ENCODE measurements at regions not wholly inside any gene's neighbourhood (a gene's known extent, or its start where the extent isn't known, plus 50 kb on each side); places are given as distances from the start of the nearest gene placed in this dataset.

DNA sequence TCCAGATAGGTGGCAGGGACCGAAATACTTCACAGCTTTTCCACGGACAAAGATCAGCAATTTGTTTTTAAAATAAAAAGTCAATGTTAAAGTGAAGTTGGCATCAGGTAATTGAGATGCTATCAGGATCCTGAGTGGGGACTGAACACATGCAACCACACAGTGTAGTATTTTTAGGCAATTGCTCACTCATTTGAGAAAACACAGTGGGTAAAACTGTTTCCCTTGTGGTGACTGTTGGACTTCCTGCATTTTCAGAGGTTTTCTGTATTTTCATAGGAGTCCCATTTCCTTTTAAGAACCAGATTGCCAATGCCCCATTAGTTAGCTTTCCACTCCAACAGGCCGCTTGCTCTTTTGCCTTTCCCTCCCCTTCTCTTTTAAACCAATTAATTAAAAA lies 159.5 kb upstream of the ZNF32 start:
- TF ChIP-seq, protein P1, sequence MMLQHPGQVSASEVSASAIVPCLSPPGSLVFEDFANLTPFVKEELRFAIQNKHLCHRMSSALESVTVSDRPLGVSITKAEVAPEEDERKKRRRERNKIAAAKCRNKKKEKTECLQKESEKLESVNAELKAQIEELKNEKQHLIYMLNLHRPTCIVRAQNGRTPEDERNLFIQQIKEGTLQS (IDR thresholded peaks at IDR 0.05; ENCODE audit: insufficient read depth, low read depth, low read length) = no peak
- TF ChIP-seq, protein P2, sequence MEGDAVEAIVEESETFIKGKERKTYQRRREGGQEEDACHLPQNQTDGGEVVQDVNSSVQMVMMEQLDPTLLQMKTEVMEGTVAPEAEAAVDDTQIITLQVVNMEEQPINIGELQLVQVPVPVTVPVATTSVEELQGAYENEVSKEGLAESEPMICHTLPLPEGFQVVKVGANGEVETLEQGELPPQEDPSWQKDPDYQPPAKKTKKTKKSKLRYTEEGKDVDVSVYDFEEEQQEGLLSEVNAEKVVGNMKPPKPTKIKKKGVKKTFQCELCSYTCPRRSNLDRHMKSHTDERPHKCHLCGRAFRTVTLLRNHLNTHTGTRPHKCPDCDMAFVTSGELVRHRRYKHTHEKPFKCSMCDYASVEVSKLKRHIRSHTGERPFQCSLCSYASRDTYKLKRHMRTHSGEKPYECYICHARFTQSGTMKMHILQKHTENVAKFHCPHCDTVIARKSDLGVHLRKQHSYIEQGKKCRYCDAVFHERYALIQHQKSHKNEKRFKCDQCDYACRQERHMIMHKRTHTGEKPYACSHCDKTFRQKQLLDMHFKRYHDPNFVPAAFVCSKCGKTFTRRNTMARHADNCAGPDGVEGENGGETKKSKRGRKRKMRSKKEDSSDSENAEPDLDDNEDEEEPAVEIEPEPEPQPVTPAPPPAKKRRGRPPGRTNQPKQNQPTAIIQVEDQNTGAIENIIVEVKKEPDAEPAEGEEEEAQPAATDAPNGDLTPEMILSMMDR (IDR thresholded peaks at IDR 0.05; ENCODE audit: control extremely low read depth in 1 of 3, insufficient read depth in 1 of 3, low read depth in 1 of 3, low read length in 3 of 3) = no peak
- TF ChIP-seq NRF1 (IDR thresholded peaks at IDR 0.05; ENCODE audit: low read depth, low read length) (no peak), SUZ12 (IDR thresholded peaks at IDR 0.05; ENCODE audit: low read length) (no peak), ASH2L (IDR thresholded peaks at IDR 0.05; ENCODE audit: low read length) (no peak), POLR2A (IDR thresholded peaks at IDR 0.05; ENCODE audit: control extremely low read depth in 1 of 2, low read depth in 2 of 2, low read length in 2 of 2) (no peak)
- TF ChIP-seq, protein P3, sequence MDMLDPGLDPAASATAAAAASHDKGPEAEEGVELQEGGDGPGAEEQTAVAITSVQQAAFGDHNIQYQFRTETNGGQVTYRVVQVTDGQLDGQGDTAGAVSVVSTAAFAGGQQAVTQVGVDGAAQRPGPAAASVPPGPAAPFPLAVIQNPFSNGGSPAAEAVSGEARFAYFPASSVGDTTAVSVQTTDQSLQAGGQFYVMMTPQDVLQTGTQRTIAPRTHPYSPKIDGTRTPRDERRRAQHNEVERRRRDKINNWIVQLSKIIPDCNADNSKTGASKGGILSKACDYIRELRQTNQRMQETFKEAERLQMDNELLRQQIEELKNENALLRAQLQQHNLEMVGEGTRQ (IDR thresholded peaks at IDR 0.05; ENCODE audit: low read length) = no peak
- TF ChIP-seq, protein P4, sequence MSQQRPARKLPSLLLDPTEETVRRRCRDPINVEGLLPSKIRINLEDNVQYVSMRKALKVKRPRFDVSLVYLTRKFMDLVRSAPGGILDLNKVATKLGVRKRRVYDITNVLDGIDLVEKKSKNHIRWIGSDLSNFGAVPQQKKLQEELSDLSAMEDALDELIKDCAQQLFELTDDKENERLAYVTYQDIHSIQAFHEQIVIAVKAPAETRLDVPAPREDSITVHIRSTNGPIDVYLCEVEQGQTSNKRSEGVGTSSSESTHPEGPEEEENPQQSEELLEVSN (IDR thresholded peaks at IDR 0.05) = no peak
- TF ChIP-seq, protein P5, sequence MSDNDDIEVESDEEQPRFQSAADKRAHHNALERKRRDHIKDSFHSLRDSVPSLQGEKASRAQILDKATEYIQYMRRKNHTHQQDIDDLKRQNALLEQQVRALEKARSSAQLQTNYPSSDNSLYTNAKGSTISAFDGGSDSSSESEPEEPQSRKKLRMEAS (IDR thresholded peaks at IDR 0.05) = no peak

Data from H1 (cell line).